Neural progenitor cell (in vitro differentiated cells): ENCODE measurements at regions not wholly inside any gene's neighbourhood (a gene's known extent, or its start where the extent isn't known, plus 50 kb on each side); places are given as distances from the start of the nearest gene placed in this dataset.

Experiments
- EZH2 ChIP-seq: fragments of 200-600 bp; sonication (generic); IDR thresholded peaks from 2 replicates; pipeline ENCODE4 v1.6.1; 2017; ENCODE audit warnings: antibody characterized with exemption, mild to moderate bottlenecking, moderate library complexity
- EZH2phosphoT487 ChIP-seq: fragments of 200-600 bp; sonication (generic); IDR thresholded peaks from 2 replicates; pipeline ENCODE4 v1.6.1; 2017; ENCODE audit warnings: antibody characterized with exemption
- TF ChIP-seq, protein P1 (sequence below): fragments of 200-600 bp; sonication (generic); IDR thresholded peaks from 2 replicates; pipeline ENCODE4 v1.5.1; 2017; ENCODE audit warnings: antibody characterized with exemption, mild to moderate bottlenecking

DNA sequence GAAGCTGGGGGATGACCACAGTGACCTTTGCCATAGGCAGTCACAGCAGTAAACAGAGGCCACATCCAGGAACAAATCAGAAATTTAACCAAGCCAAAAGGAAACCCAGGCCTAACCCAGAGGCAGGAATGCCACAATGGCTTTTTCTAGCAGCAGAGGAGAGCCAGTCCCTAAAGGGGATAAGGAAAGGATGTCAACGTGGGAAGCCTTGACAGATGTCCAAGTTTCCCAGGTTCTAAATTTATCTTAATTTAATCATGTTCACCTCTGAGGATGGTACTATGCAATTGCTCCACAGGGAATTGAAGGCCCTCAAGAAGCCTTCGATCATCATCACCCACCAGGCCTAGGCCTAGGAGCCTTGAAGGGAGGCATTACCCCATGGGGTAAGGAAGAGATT, 374.7 kb downstream of the TNS1 start:
- TF ChIP-seq, protein P1, sequence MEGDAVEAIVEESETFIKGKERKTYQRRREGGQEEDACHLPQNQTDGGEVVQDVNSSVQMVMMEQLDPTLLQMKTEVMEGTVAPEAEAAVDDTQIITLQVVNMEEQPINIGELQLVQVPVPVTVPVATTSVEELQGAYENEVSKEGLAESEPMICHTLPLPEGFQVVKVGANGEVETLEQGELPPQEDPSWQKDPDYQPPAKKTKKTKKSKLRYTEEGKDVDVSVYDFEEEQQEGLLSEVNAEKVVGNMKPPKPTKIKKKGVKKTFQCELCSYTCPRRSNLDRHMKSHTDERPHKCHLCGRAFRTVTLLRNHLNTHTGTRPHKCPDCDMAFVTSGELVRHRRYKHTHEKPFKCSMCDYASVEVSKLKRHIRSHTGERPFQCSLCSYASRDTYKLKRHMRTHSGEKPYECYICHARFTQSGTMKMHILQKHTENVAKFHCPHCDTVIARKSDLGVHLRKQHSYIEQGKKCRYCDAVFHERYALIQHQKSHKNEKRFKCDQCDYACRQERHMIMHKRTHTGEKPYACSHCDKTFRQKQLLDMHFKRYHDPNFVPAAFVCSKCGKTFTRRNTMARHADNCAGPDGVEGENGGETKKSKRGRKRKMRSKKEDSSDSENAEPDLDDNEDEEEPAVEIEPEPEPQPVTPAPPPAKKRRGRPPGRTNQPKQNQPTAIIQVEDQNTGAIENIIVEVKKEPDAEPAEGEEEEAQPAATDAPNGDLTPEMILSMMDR = no peak
- no peak for TF ChIP-seq EZH2
- TF ChIP-seq EZH2phosphoT487 = no peak
